IPS DF 6.9 (cell line): ENCODE measurements at regions not wholly inside any gene's neighbourhood (a gene's known extent, or its start where the extent isn't known, plus 50 kb on each side); places are given as distances from the start of the nearest gene placed in this dataset.

Experiments
- DNase-seq: peaks from one replicate; pipeline ENCODE4 v3.0.0-alpha.2; 2013; ENCODE audit warnings: low read depth, low spot score
- H3K27ac ChIP-seq: one replicate; pipeline ENCODE4 v1.5.1; 2013; ENCODE audit warnings: low read length, control low read depth
- H3K27me3 ChIP-seq: 2 replicates; pipeline ENCODE4 v1.6.1; 2013; ENCODE audit warnings: mild to moderate bottlenecking, low read length; ENCODE audit not compliant: control insufficient read depth, insufficient read depth
- H3K36me3 ChIP-seq: 2 replicates; pipeline ENCODE4 v1.6.1; 2013; ENCODE audit warnings: low read length; ENCODE audit not compliant: control insufficient read depth, insufficient read depth
- H3K4me1 ChIP-seq: 2 replicates; pipeline ENCODE4 v1.6.1; 2013; ENCODE audit warnings: low read length; ENCODE audit not compliant: control insufficient read depth, insufficient read depth
- H3K4me3 ChIP-seq: 2 replicates; pipeline ENCODE4 v1.5.1; 2013; ENCODE audit warnings: mild to moderate bottlenecking, low read length
- H3K9me3 ChIP-seq: 2 replicates; pipeline ENCODE4 v1.6.1; 2013; ENCODE audit warnings: low read length, inconsistent platforms; ENCODE audit not compliant: control insufficient read depth, insufficient read depth
- WGBS: extraction: QIAGEN DNeasy Blood & Tissue Kit; methylation state at CpG from one replicate; pipeline ENCODE4 v1.1.7; 2013; ENCODE audit warnings: mixed read lengths, missing lambda C conversion rate; ENCODE audit not compliant: insufficient read length, insufficient coverage; 5-methylcytosine and 5-hydroxymethylcytosine counted together

- Histone ChIP-seq H3K4me3 (no peak overlapping the region), H3K36me3 (no peaks in the 10 kb centered on the region), H3K27ac (no peak overlapping the region), H3K4me1 (peaks cover 2% of the 10 kb centered on the region; the same call in 1 of the 2 replicates), H3K27me3 (no peaks in the 10 kb centered on the region), H3K9me3 (no peaks in the 10 kb centered on the region)
- no peak for DNase-seq
- WGBS, result no CpG with 5 or more reads among the region's 1 CpG
Measured at GRCh38 chr5:143870362-143870761, 58.4 kb downstream of the HMHB1 start.

- no peak for DNase-seq
- Histone ChIP-seq H3K36me3 (no peaks in the 10 kb centered on the region), H3K4me1 (peaks cover 2% of the 10 kb centered on the region; the same call in 1 of the 2 replicates), H3K9me3 (no peaks in the 10 kb centered on the region), H3K27ac (no peak overlapping the region), H3K4me3 (no peak overlapping the region), H3K27me3 (no peaks in the 10 kb centered on the region)
- WGBS, result no CpG with 5 or more reads among the region's 5 CpGs
Measured at GRCh38 chr5:143870871-143871632, 59.1 kb downstream of the HMHB1 start.

DNA sequence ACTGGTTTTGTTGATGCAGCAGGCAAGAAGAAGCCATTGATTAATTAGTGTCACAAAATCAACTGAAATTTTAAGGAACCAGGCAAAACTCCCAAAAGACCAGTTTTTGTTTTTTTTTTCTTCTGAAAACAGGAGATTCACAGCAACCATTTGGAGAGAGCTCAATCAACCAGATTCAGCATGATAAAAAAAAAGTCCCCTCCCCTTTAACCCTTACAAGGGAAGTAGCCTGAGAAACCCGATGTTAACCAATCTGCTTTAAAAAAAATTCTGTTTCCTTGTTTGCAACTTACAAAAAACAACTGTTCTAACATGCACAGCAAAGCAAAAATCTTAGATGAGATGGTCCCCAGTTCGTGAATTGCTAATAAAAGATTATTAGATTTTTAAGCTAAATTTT lies 59.7 kb downstream of the HMHB1 start:
- H3K27me3 ChIP-seq, result no peaks in the 10 kb centered on the region
- no peaks in the 10 kb centered on the region for H3K36me3 ChIP-seq
- WGBS, result no CpG with 5 or more reads among the region's 2 CpGs
- H3K27ac ChIP-seq, result no peak overlapping the region
- H3K9me3 ChIP-seq, result no peaks in the 10 kb centered on the region
- H3K4me1 ChIP-seq, result peaks cover 2% of the 10 kb centered on the region; the same call in 1 of the 2 replicates
- no peak for DNase-seq
- no peak overlapping the region for H3K4me3 ChIP-seq

DNA sequence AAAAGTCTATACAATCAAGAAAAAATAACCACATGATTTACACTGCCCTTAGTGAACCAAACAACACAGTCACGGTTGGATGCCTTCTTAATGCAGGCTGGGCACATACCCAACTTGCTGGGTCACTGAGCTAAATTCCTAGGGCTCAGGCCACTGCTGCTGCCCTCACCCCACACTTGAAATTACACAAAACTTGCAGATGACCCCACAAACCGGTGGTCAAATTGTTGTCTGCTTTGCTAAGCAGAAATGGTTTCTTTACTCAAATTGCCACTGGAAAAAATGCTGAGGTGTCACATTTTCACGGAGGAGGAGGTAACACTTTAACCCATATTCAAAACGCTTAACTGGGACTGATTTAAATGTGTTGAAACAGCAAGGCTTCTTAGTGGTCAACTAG lies 62.4 kb downstream of the HMHB1 start:
- no peak for DNase-seq
- Histone ChIP-seq H3K27me3 (no peaks in the 10 kb centered on the region), H3K36me3 (no peaks in the 10 kb centered on the region), H3K4me3 (no peak overlapping the region), H3K4me1 (peaks cover 2% of the 10 kb centered on the region; the same call in 1 of the 2 replicates), H3K9me3 (no peaks in the 10 kb centered on the region), H3K27ac (no peak overlapping the region)
- WGBS, result no CpG with 5 or more reads among the region's 4 CpGs

DNA sequence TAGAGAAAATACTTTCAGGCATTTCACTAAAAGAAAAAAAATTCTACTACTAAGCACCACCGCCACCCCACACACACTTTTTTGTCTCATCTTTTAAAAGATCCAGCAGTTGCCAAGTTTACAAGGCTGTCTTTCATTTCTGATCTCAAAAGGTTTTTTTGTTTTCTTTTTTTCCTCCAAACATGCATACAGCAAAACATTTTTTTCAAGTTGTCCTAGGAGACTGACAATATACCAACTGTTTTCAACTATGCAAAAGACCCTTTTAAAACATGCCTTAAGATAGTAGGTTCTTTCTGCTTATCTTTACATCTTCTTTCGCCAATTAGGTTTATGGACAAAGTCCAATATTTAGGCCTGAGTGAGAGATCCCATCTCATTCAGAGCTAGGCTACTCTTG lies 65.2 kb downstream of the HMHB1 start:
- Histone ChIP-seq H3K4me1 (no peaks in the 10 kb centered on the region), H3K27me3 (no peaks in the 10 kb centered on the region), H3K36me3 (no peaks in the 10 kb centered on the region), H3K9me3 (no peaks in the 10 kb centered on the region), H3K27ac (no peak overlapping the region), H3K4me3 (no peak overlapping the region)
- DNase-seq, result no peak
- WGBS, result no CpG with 5 or more reads among the region's 2 CpGs

- DNase-seq, result no peak
- Histone ChIP-seq H3K27me3 (no peaks in the 10 kb centered on the region), H3K27ac (no peak overlapping the region), H3K4me1 (no peaks in the 10 kb centered on the region), H3K4me3 (no peak overlapping the region), H3K9me3 (no peaks in the 10 kb centered on the region), H3K36me3 (no peaks in the 10 kb centered on the region)
- WGBS, result no CpG with 5 or more reads among the region's 5 CpGs
Measured at GRCh38 chr5:143878430-143878829, 66.5 kb downstream of the HMHB1 start.

- Histone ChIP-seq H3K4me3 (no peak overlapping the region), H3K36me3 (no peaks in the 10 kb centered on the region), H3K9me3 (no peaks in the 10 kb centered on the region), H3K27me3 (no peaks in the 10 kb centered on the region), H3K4me1 (no peaks in the 10 kb centered on the region), H3K27ac (no peak overlapping the region)
- no CpG with 5 or more reads among the region's 3 CpGs for WGBS
- no peak for DNase-seq
Measured at GRCh38 chr5:143879646-143880045, 67.7 kb downstream of the HMHB1 start.

- no CpG with 5 or more reads among the region's 6 CpGs for whole genome bisulfite sequencing
- Histone ChIP-seq H3K4me3 (no peak overlapping the region), H3K27ac (no peak overlapping the region), H3K4me1 (no peaks in the 10 kb centered on the region), H3K9me3 (no peaks in the 10 kb centered on the region), H3K36me3 (no peaks in the 10 kb centered on the region), H3K27me3 (no peaks in the 10 kb centered on the region)
- no peak for DNase-seq
Measured at GRCh38 chr5:143880178-143880577, 68.2 kb downstream of the HMHB1 start.

DNA sequence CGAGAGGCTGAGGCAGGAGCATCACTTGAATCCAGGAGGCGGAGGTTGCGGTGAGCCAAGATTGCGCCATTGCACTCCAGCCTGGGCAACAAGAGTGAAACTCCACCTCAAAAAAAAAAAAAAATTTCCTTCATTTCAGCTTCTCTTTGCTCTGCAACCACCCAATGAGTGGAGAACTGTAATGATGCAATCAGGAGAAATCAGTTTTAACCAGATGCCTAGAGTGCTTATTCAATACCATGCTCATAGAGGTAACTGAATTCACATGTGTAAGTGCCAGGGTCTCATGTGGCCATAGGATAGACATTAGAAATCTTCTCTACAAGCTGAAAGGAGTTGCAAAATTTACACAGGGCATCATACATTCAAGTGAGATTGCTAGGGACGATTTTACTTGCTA lies 70.6 kb downstream of the HMHB1 start:
- no peaks in the 10 kb centered on the region for H3K27me3 ChIP-seq
- no peak overlapping the region for H3K4me3 ChIP-seq
- H3K27ac ChIP-seq, result no peak overlapping the region
- H3K4me1 ChIP-seq, result no peaks in the 10 kb centered on the region
- no CpG with 5 or more reads among the region's 5 CpGs for WGBS
- H3K9me3 ChIP-seq, result no peaks in the 10 kb centered on the region
- DNase-seq, result no peak
- no peaks in the 10 kb centered on the region for H3K36me3 ChIP-seq

GRCh38 chr5:143886096-143886495 lies 74.1 kb downstream of the HMHB1 start:
- no peaks in the 10 kb centered on the region for H3K36me3 ChIP-seq
- no peak overlapping the region for H3K4me3 ChIP-seq
- no peaks in the 10 kb centered on the region for H3K4me1 ChIP-seq
- no peaks in the 10 kb centered on the region for H3K9me3 ChIP-seq
- DNase-seq, result no peak
- H3K27me3 ChIP-seq, result no peaks in the 10 kb centered on the region
- WGBS, result no CpG with 5 or more reads among the region's 3 CpGs
- no peak overlapping the region for H3K27ac ChIP-seq
